NB4 (cell line): ENCODE measurements at regions not wholly inside any gene's neighbourhood (a gene's known extent, or its start where the extent isn't known, plus 50 kb on each side); places are given as distances from the start of the nearest gene placed in this dataset.

Experiments used
- CTCF ChIP-seq: IDR thresholded peaks from one replicate; pipeline ENCODE4 v1.5.1; 2012; ENCODE audit warnings: low read depth, low read length
- MAX ChIP-seq: IDR thresholded peaks from 2 replicates; pipeline ENCODE4 v1.6.1; 2011; ENCODE audit warnings: low read depth, low read length

GRCh38 chr20:60941379-60941778 is 310.7 kb upstream of the CDH4 start:
- TF ChIP-seq CTCF (no peak), MAX (no peak)
